Endodermal cell (in vitro differentiated cells): ENCODE measurements at regions not wholly inside any gene's neighbourhood (a gene's known extent, or its start where the extent isn't known, plus 50 kb on each side); places are given as distances from the start of the nearest gene placed in this dataset.

ENCODE experiments used
- DNase-seq: peaks from one replicate; pipeline ENCODE4 v3.0.0-alpha.2; 2017
- H3K27ac ChIP-seq: 2 replicates; pipeline ENCODE4 v1.5.1; 2013; ENCODE audit warnings: mild to moderate bottlenecking, low read depth, low read length, moderate library complexity
- H3K27me3 ChIP-seq: 2 replicates; pipeline ENCODE4 v1.6.1; 2013; ENCODE audit warnings: mild to moderate bottlenecking, low read length, moderate library complexity; ENCODE audit not compliant: insufficient read depth, control insufficient read depth, poor library complexity, severe bottlenecking
- H3K36me3 ChIP-seq: 2 replicates; pipeline ENCODE4 v1.7.0; 2013; ENCODE audit warnings: mild to moderate bottlenecking, low read length, moderate library complexity; ENCODE audit not compliant: control insufficient read depth, insufficient read depth
- H3K4me1 ChIP-seq: one replicate; pipeline ENCODE4 v1.7.0; 2013; ENCODE audit warnings: low read length; ENCODE audit not compliant: control insufficient read depth, insufficient read depth
- H3K4me3 ChIP-seq: 2 replicates; pipeline ENCODE4 v1.5.1; 2013; ENCODE audit warnings: mild to moderate bottlenecking, low read length, moderate library complexity
- H3K9ac ChIP-seq: 2 replicates; pipeline ENCODE4 v1.6.1; 2013; ENCODE audit warnings: mild to moderate bottlenecking, low read length, moderate library complexity; ENCODE audit not compliant: poor library complexity, severe bottlenecking; ENCODE audit errors: extremely low read depth
- H3K9me3 ChIP-seq: 2 replicates; pipeline ENCODE4 v1.6.1; 2013; ENCODE audit warnings: mild to moderate bottlenecking, low read length, moderate library complexity; ENCODE audit not compliant: control insufficient read depth
- H3K27ac Mint-ChIP-seq: 2 replicates; pipeline ENCODE4 v1.8.0; 2020; ENCODE audit warnings: mixed read lengths
- H3K27me3 Mint-ChIP-seq: 2 replicates; pipeline ENCODE4 v1.8.0; 2021; ENCODE audit warnings: mild to moderate bottlenecking, mixed read lengths; ENCODE audit not compliant: insufficient read depth
- H3K36me3 Mint-ChIP-seq: 2 replicates; pipeline ENCODE4 v1.8.0; 2020; ENCODE audit warnings: low read depth, mixed read lengths
- H3K4me1 Mint-ChIP-seq: 2 replicates; pipeline ENCODE4 v1.8.0; 2020; ENCODE audit warnings: mixed read lengths
- H3K4me3 Mint-ChIP-seq: 2 replicates; pipeline ENCODE4 v1.8.0; 2020; ENCODE audit warnings: mild to moderate bottlenecking, moderate library complexity, mixed read lengths
- H3K9me3 Mint-ChIP-seq: 2 replicates; pipeline ENCODE4 v1.8.0; 2020; ENCODE audit warnings: mild to moderate bottlenecking, mixed read lengths
- whole genome bisulfite sequencing, 2 experiments: methylation state at CpG; one replicate each; pipeline versions ENCODE4 v1.1.5 to v1.1.7; 2013; ENCODE audit warnings: missing lambda C conversion rate in 2 of 2, mixed read lengths in 1 of 2; ENCODE audit not compliant: insufficient coverage in 1 of 2, insufficient read length in 1 of 2; 5-methylcytosine and 5-hydroxymethylcytosine counted together
- TF ChIP-seq, protein P1 (sequence below): fragments of 200-600 bp; sonication (generic); conservative IDR thresholded peaks from 2 replicates; pipeline ENCODE4 v1.5.0; 2021; ENCODE audit warnings: antibody characterized with exemption, mild to moderate bottlenecking

DNA sequence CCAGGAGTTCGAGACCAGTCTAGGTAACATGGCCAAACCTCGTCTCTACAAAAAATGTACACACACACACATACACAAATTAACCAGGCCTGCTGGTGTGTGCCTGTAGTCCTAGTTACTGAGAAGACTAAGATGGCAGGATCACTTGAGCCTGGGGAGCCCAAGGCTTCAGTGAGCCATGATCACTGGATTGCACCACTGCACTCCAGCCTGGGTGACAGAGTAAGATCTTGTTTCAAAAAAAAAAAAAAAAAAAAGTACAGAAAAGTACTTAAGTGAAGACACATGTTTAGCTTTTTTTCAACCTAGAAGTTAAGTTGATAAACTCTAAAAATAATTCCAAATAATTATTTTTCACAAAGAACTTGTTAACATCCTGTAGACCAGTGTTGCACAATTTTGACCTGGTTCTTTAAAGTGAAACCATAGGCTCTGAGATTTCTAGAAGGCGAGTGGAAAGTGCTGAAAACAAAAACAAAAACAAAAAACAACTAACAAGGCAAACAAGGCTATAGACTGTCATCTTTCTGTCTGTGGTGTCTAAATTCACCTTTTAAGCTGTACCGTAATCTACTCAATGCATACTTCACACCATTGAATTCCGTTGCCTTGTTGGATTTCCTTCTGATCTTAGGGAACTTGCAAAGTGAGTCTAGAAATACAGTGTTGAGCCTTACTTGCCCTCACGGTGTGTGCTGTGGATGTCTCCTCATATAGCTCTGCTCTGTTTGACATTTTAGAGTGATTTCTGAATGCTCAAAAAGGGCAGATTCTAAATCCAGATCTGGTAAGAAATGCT lies 63.5 kb downstream of the CHST2 start:
- Histone ChIP-seq H3K27ac (no peak overlapping the region), H3K9me3 (no peaks in the 10 kb centered on the region), H3K9ac (no peak overlapping the region), H3K36me3 (no peaks in the 10 kb centered on the region), H3K4me3 (no peak overlapping the region), H3K4me1 (no peaks in the 10 kb centered on the region), H3K27me3 (no peaks in the 10 kb centered on the region)
- Mint-ChIP-seq H3K4me3 (no peak overlapping the region), H3K4me1 (no peaks in the 10 kb centered on the region), H3K27me3 (no peaks in the 10 kb centered on the region), H3K9me3 (peaks cover 7% of the 10 kb centered on the region), H3K27ac (no peak overlapping the region), H3K36me3 (no peaks in the 10 kb centered on the region)
- 89 to 100% methylated on average over 1 to 6 of the region's 6 CpGs for WGBS, 2 experiments
- no peak for DNase-seq
- TF ChIP-seq, protein P1, sequence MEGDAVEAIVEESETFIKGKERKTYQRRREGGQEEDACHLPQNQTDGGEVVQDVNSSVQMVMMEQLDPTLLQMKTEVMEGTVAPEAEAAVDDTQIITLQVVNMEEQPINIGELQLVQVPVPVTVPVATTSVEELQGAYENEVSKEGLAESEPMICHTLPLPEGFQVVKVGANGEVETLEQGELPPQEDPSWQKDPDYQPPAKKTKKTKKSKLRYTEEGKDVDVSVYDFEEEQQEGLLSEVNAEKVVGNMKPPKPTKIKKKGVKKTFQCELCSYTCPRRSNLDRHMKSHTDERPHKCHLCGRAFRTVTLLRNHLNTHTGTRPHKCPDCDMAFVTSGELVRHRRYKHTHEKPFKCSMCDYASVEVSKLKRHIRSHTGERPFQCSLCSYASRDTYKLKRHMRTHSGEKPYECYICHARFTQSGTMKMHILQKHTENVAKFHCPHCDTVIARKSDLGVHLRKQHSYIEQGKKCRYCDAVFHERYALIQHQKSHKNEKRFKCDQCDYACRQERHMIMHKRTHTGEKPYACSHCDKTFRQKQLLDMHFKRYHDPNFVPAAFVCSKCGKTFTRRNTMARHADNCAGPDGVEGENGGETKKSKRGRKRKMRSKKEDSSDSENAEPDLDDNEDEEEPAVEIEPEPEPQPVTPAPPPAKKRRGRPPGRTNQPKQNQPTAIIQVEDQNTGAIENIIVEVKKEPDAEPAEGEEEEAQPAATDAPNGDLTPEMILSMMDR, result no peak

DNA sequence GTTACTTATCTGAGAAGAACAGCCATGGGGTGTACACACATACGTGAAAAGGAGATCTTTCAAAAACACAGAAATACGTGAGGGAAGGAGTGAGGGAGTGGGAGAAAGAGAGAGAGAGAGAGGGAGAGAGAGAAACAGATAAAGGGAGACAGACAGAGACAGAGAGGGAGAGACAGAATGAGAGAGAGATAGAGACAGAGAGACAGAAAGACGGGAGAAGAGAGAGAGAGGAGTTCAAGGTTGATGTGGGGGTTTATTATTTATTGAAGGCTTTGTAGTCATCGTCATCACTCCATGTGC lies 64.0 kb downstream of the CHST2 start:
- no peak overlapping the region for H3K4me3 Mint-ChIP-seq
- Histone ChIP-seq H3K9me3 (no peaks in the 10 kb centered on the region), H3K4me1 (no peaks in the 10 kb centered on the region), H3K27ac (no peak overlapping the region), H3K4me3 (no peak overlapping the region), H3K9ac (no peak overlapping the region), H3K36me3 (no peaks in the 10 kb centered on the region), H3K27me3 (no peaks in the 10 kb centered on the region)
- peaks cover 7% of the 10 kb centered on the region for H3K9me3 Mint-ChIP-seq
- TF ChIP-seq, protein P1, result no peak
- no peak overlapping the region for H3K27ac Mint-ChIP-seq
- no peaks in the 10 kb centered on the region for H3K36me3 Mint-ChIP-seq
- WGBS, 2 experiments, result 91 to 98% methylated on average over 3 to 4 of the region's 4 CpGs
- H3K27me3 Mint-ChIP-seq, result no peaks in the 10 kb centered on the region
- no peak for DNase-seq
- H3K4me1 Mint-ChIP-seq, result no peaks in the 10 kb centered on the region

DNA sequence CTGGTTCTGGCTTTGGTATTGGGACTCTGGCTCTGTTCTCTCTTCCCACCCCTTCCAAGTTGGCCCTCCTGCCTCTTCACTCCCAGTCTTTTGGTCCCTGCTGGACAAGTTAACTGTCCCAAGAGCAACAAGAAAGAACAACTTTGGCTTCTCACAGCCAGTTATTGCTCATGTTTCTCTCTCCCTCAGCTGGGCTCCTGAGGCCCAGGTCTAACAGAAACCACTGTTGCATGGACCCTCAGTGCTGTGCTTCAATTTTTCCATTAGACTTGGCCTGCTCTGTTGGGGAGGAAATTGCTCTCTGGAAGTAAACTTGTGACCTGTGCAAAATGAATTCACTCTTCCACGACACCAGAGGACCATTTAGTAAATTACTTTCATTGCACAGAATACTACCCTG lies 64.5 kb downstream of the CHST2 start:
- WGBS, 2 experiments, result 83 to 86% methylated on average over 1 of the region's 1 CpG
- H3K4me3 Mint-ChIP-seq, result no peak overlapping the region
- DNase-seq, result no peak
- no peak overlapping the region for H3K27ac Mint-ChIP-seq
- H3K36me3 ChIP-seq, result no peaks in the 10 kb centered on the region
- TF ChIP-seq, protein P1, result no peak
- no peaks in the 10 kb centered on the region for H3K9me3 ChIP-seq
- no peak overlapping the region for H3K27ac ChIP-seq
- H3K27me3 Mint-ChIP-seq, result no peaks in the 10 kb centered on the region
- no peak overlapping the region for H3K4me3 ChIP-seq
- H3K9me3 Mint-ChIP-seq, result peaks cover 7% of the 10 kb centered on the region
- H3K4me1 Mint-ChIP-seq, result no peaks in the 10 kb centered on the region
- no peak overlapping the region for H3K9ac ChIP-seq
- H3K27me3 ChIP-seq, result no peaks in the 10 kb centered on the region
- no peaks in the 10 kb centered on the region for H3K4me1 ChIP-seq
- no peaks in the 10 kb centered on the region for H3K36me3 Mint-ChIP-seq
